ENCODE measurements at regions not wholly inside any gene's neighbourhood (a gene's known extent, or its start where the extent isn't known, plus 50 kb on each side); places are given as distances from the start of the nearest gene placed in this dataset.

GRCh38 chr7:149673006-149673405 is 100.4 kb downstream of the ZNF467 start (continued):
- TF ChIP-seq PLRG1 (conservative IDR thresholded peaks at IDR 0.05): no peak
- no peak for TF ChIP-seq ZNF773 (CRISPR knock-in tag; IDR thresholded peaks at IDR 0.05; ENCODE audit: borderline replicate concordance)
- no peak for TF ChIP-seq BCL3 (CRISPR knock-in tag; IDR thresholded peaks at IDR 0.05)
- TF ChIP-seq GLI4 (CRISPR knock-in tag; IDR thresholded peaks at IDR 0.05; ENCODE audit: borderline replicate concordance): no peak
- no peak for TF ChIP-seq SIN3B (IDR thresholded peaks at IDR 0.05; ENCODE audit: low read length)
- no peak for TF ChIP-seq NFIB (CRISPR knock-in tag; IDR thresholded peaks at IDR 0.05; ENCODE audit: borderline replicate concordance)
- 0 out of 2 replicates have a peak, but pooled peaks have one; percentile 33 for TF ChIP-seq NR2F2 (IDR thresholded peaks at IDR 0.05; ENCODE audit: borderline replicate concordance, low read depth)
- TF ChIP-seq SP1 (IDR thresholded peaks at IDR 0.05): no peak
- TF ChIP-seq SP1 (CRISPR knock-in tag; IDR thresholded peaks at IDR 0.05): no peak
- no peak for TF ChIP-seq MLLT10 (CRISPR knock-in tag; IDR thresholded peaks at IDR 0.05)

DNA sequence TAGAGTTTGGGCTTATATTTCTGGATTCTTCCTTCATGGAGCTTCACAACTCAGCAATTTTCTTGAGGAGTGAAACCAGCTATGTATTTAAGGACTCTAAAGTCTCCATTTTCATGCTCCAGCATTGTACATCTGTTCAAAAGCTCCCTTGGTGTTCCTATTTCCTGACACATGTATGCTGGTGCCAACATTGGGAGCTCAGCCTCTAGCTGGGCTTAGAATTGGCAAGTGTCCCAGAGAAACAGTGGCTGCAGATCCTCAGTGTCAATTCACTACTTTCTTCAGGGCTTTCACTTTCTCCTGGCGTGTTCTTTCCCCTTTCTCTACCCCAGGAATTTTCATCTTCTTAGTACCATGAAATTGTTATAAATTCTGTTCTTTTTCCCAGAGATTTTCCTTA is 103.1 kb downstream of the ZNF467 start:
- no TSS peak for BruUV-seq (replicated peaks)
- Histone ChIP-seq H3K79me2 (ENCODE audit: insufficient read depth, low read length) (no peaks in the 10 kb centered on the region), H3K4me1 (ENCODE audit: insufficient read depth, low read length) (peaks cover 30% of the 10 kb centered on the region), H3K9ac (ENCODE audit: insufficient read depth, low read depth, low read length) (no peak overlapping the region), H4K20me1 (ENCODE audit: insufficient read depth, low read length) (no peaks in the 10 kb centered on the region), H3K36me3 (replicated peaks in 1 of 2; ENCODE audit: control insufficient read depth in 1 of 2, insufficient read depth in 2 of 2, low read length in 2 of 2) (no peaks in the 10 kb centered on the region), H3K4me3 (replicated peaks in 1 of 3; ENCODE audit: insufficient read depth in 1 of 3, low read depth in 2 of 3, low read length in 3 of 3) (no peak overlapping the region), H3K9me3 (ENCODE audit: low read length) (no peaks in the 10 kb centered on the region), H3K4me2 (ENCODE audit: low read depth, low read length) (no peak overlapping the region), H3K27me3 (ENCODE audit: control insufficient read depth in 1 of 2, insufficient read depth in 2 of 2, low read length in 2 of 2) (no peaks in the 10 kb centered on the region), H2AFZ (ENCODE audit: low read length) (no peak overlapping the region), H3K27ac (ENCODE audit: extremely low read length, insufficient read depth, low read length) (no peak overlapping the region)
- ATAC-seq: no peak
- POLR2A ChIA-PET: no interaction called here
- whole genome bisulfite sequencing (ENCODE audit: low lambda C conversion rate): 3% methylated on average over 1 of the region's 1 CpG
- CTCF ChIA-PET (ENCODE audit: low intra/inter-chr PET ratio, low total read pairs): interaction anchor here (2.3 kb wide), 1 partner anchor 71 kb away, joined by 19 read pairs; no protein-coding TSS in a partner anchor
- in situ Hi-C loops (cut with HindIII; ENCODE audit: extremely low pct_ligation_motif_present, low pct_unique_long_range_greater_than_20kb): no loop called here
- no peak for FAIRE-seq
- TF ChIP-seq ZNF253 (CRISPR knock-in tag; IDR thresholded peaks at IDR 0.05; ENCODE audit: borderline replicate concordance): no peak
- TF ChIP-seq SIN3B (IDR thresholded peaks at IDR 0.05; ENCODE audit: low read length): no peak
- no peak for TF ChIP-seq HMG20A (CRISPR knock-in tag; IDR thresholded peaks at IDR 0.05; ENCODE audit: borderline replicate concordance)
- no peak for TF ChIP-seq FOSL2 (CRISPR knock-in tag; IDR thresholded peaks at IDR 0.05)
- TF ChIP-seq HNRNPLL (IDR thresholded peaks at IDR 0.05; ENCODE audit: low read depth, low read length, poor library complexity, severe bottlenecking): no peak
- no peak for TF ChIP-seq ZFP36 (IDR thresholded peaks at IDR 0.05; ENCODE audit: borderline replicate concordance, low read depth, low read length, partially characterized antibody)
- TF ChIP-seq ZNF567 (CRISPR knock-in tag; IDR thresholded peaks at IDR 0.05; ENCODE audit: borderline replicate concordance): no peak
- no peak for TF ChIP-seq ZNF672 (CRISPR knock-in tag; IDR thresholded peaks at IDR 0.05)
- TF ChIP-seq IRF2 (CRISPR knock-in tag; IDR thresholded peaks at IDR 0.05): no peak
- no peak for DNase-seq (ENCODE audit: low spot score)
- intact Hi-C loops (cut with micrococcal nuclease; ENCODE audit: unreplicated experiment): no loop called here

All from HepG2 (cell line).